SK-N-SH (cell line): ENCODE measurements at regions not wholly inside any gene's neighbourhood (a gene's known extent, or its start where the extent isn't known, plus 50 kb on each side); places are given as distances from the start of the nearest gene placed in this dataset.

Experiments used
- CTCF ChIA-PET: fragments of 300-600, 350-600 bp; formaldehyde crosslinking; extraction: SDS; loops from one replicate; lab custom pipeline; 2021; lab: Yijun Ruan, JAX
- POLR2A ChIA-PET: fragments of 350-600 bp; sonication (Branson Sonifier 250); formaldehyde crosslinking; extraction: SDS; loops from one replicate; lab custom pipeline; 2020; ENCODE audit warnings: antibody characterized with exemption, inconsistent platforms; lab: Yijun Ruan, JAX
- DNase-seq: peaks from one replicate; pipeline ENCODE4 v3.0.0; 2012
- H2AFZ ChIP-seq: fragments of 200-600 bp; sonication (generic); 2 replicates; pipeline ENCODE4 v1.8.1; 2016; ENCODE audit warnings: antibody characterized with exemption, mild to moderate bottlenecking, low read depth
- H3F3A ChIP-seq: fragments of 200-600 bp; sonication (generic); replicated peaks from 2 replicates; pipeline ENCODE3; 2016; ENCODE audit warnings: antibody characterized with exemption, mild to moderate bottlenecking; ENCODE audit not compliant: insufficient read depth
- H3K27ac ChIP-seq, 2 experiments: fragments of 200-500 bp in 1 of 2; fragments of 200-600 bp in 1 of 2; sonication (Bioruptor generic) in 1 of 2; sonication (generic), shearing (Covaris generic) in 1 of 2; 2 replicates each; pipeline versions ENCODE4 v1.5.1 to v1.6.1; 2014 to 2016; ENCODE audit warnings: low read depth in 2 of 2, inconsistent platforms in 1 of 2, low read length in 1 of 2, mild to moderate bottlenecking in 1 of 2, mixed read lengths in 1 of 2
- H3K27me3 ChIP-seq: fragments of 200-600 bp; sonication (generic), shearing (Covaris generic); 2 replicates; pipeline ENCODE4 v1.6.1; 2016; ENCODE audit warnings: mixed run types; ENCODE audit not compliant: insufficient read depth
- H3K36me3 ChIP-seq, 2 experiments: fragments of 200-500 bp in 1 of 2; fragments of 200-600 bp in 1 of 2; sonication (Bioruptor generic) in 1 of 2; sonication (generic) in 1 of 2; replicated peaks in 1 of 2; 2 replicates each; pipeline versions ENCODE3 to v1.5.1; 2014 to 2016; ENCODE audit warnings: low read length in 1 of 2, mild to moderate bottlenecking in 1 of 2; ENCODE audit not compliant: insufficient read depth in 2 of 2, control insufficient read depth in 1 of 2
- H3K4me1 ChIP-seq, 2 experiments: fragments of 200-500 bp in 1 of 2; fragments of 200-600 bp in 1 of 2; sonication (Bioruptor generic) in 1 of 2; sonication (generic), shearing (Covaris generic) in 1 of 2; 2 replicates each; pipeline versions ENCODE4 v1.5.1 to v1.6.1; 2014 to 2016; ENCODE audit warnings: low read depth in 1 of 2, low read length in 1 of 2, mixed run types in 1 of 2; ENCODE audit not compliant: insufficient read depth in 2 of 2, control insufficient read depth in 1 of 2
- H3K4me2 ChIP-seq: fragments of 200-600 bp; sonication (generic), shearing (Covaris generic); 2 replicates; pipeline ENCODE4 v1.6.1; 2017; ENCODE audit warnings: mixed run types
- H3K4me3 ChIP-seq, 2 experiments: fragments of 200-500 bp in 1 of 2; fragments of 200-600 bp in 1 of 2; sonication (Bioruptor generic) in 1 of 2; sonication (generic), shearing (Covaris generic) in 1 of 2; 2 replicates each; pipeline versions ENCODE4 v1.5.1 to v1.8.1; 2014 to 2016; ENCODE audit warnings: low read depth in 2 of 2, inconsistent platforms in 1 of 2, low read length in 1 of 2, mild to moderate bottlenecking in 1 of 2, mixed read lengths in 1 of 2, moderate library complexity in 1 of 2
- H3K79me2 ChIP-seq: fragments of 200-600 bp; sonication (generic); 2 replicates; pipeline ENCODE4 v1.8.1; 2017; ENCODE audit warnings: mild to moderate bottlenecking; ENCODE audit not compliant: insufficient read depth
- H3K9ac ChIP-seq: fragments of 200-600 bp; sonication (generic); 2 replicates; pipeline ENCODE4 v1.6.1; 2017; ENCODE audit warnings: mixed run types
- H3K9me2 ChIP-seq: fragments of 200-600 bp; sonication (generic); 2 replicates; pipeline ENCODE4 v1.6.1; 2017; ENCODE audit warnings: mixed run types
- H3K9me3 ChIP-seq: fragments of 200-600 bp; sonication (generic); 2 replicates; pipeline ENCODE4 v1.6.1; 2017; ENCODE audit warnings: mixed run types, mild to moderate bottlenecking, moderate library complexity
- H4K20me1 ChIP-seq: fragments of 200-600 bp; sonication (generic); 2 replicates; pipeline ENCODE4 v1.6.1; 2017; ENCODE audit warnings: mild to moderate bottlenecking, mixed run types; ENCODE audit not compliant: insufficient read depth
- CHD2 ChIP-seq: fragments of 150-350 bp; IDR thresholded peaks from 2 replicates; pipeline ENCODE4 v1.6.1; 2018; ENCODE audit warnings: low read length; ENCODE audit not compliant: partially characterized antibody
- CTCF ChIP-seq: fragments of 200-600 bp; sonication (generic); IDR thresholded peaks from 2 replicates; pipeline ENCODE4 v1.6.1; 2017; ENCODE audit warnings: antibody characterized with exemption, mild to moderate bottlenecking, moderate library complexity
- EP300 ChIP-seq, 2 experiments: IDR thresholded peaks; 2 replicates each; pipeline versions ENCODE4 v1.4.0 to v1.6.1; 2012; ENCODE audit warnings: borderline replicate concordance in 1 of 2, low read depth in 1 of 2, low read length in 1 of 2
- FOXM1 ChIP-seq: IDR thresholded peaks from 2 replicates; pipeline ENCODE4 v1.4.0; 2012; ENCODE audit warnings: low read depth, mild to moderate bottlenecking
- GABPA ChIP-seq: IDR thresholded peaks from 2 replicates; pipeline ENCODE4 v1.4.0; 2012; ENCODE audit warnings: low read depth, mild to moderate bottlenecking
- IRF3 ChIP-seq: fragments of 150-350 bp; IDR thresholded peaks from 2 replicates; pipeline ENCODE4 v1.6.1; 2016; ENCODE audit warnings: mild to moderate bottlenecking, low read depth, low read length
- MAX ChIP-seq: IDR thresholded peaks from 2 replicates; pipeline ENCODE4 v1.4.0; 2012; ENCODE audit warnings: low read depth
- MEF2A ChIP-seq: IDR thresholded peaks from 2 replicates; pipeline ENCODE4 v1.4.0; 2012; ENCODE audit warnings: low read depth, borderline replicate concordance
- MXI1 ChIP-seq: IDR thresholded peaks from 2 replicates; pipeline ENCODE4 v1.6.1; 2012; ENCODE audit warnings: mild to moderate bottlenecking, low read depth, low read length, improper control_type of control experiment
- NRF1 ChIP-seq: IDR thresholded peaks from 2 replicates; pipeline ENCODE4 v1.6.1; 2012; ENCODE audit warnings: low read depth, mild to moderate bottlenecking, low read length
- PBX3 ChIP-seq: IDR thresholded peaks from 2 replicates; pipeline ENCODE4; 2012
- RAD21 ChIP-seq: IDR thresholded peaks from 2 replicates; pipeline ENCODE4 v1.6.1; 2012; ENCODE audit warnings: mild to moderate bottlenecking, low read length
- RFX5 ChIP-seq: IDR thresholded peaks from 2 replicates; pipeline ENCODE4 v1.6.1; 2012; ENCODE audit warnings: mild to moderate bottlenecking, improper control_type of control experiment, low read length
- TAF1 ChIP-seq: IDR thresholded peaks from 2 replicates; pipeline ENCODE4 v1.6.1; 2012; ENCODE audit warnings: low read depth, mild to moderate bottlenecking, low read length, moderate library complexity, borderline replicate concordance
- TCF12 ChIP-seq: IDR thresholded peaks from 2 replicates; pipeline ENCODE4 v1.4.0; 2012
- TEAD4 ChIP-seq: IDR thresholded peaks from 2 replicates; pipeline ENCODE4 v1.4.0; 2012; ENCODE audit warnings: mild to moderate bottlenecking, borderline replicate concordance; ENCODE audit not compliant: insufficient read depth
- USF1 ChIP-seq: IDR thresholded peaks from 2 replicates; pipeline ENCODE4 v1.4.0; 2012; ENCODE audit warnings: low read depth, borderline replicate concordance
- USF2 ChIP-seq: fragments of 150-350 bp; IDR thresholded peaks from 2 replicates; pipeline ENCODE4 v1.6.1; 2017; ENCODE audit warnings: antibody characterized with exemption, low read length, low read depth, borderline replicate concordance
- WGBS: methylation state at CpG from one replicate; pipeline ENCODE4 v1.1.6; 2017; ENCODE audit warnings: low lambda C conversion rate; 5-methylcytosine and 5-hydroxymethylcytosine counted together
- TF ChIP-seq, protein P1 (sequence below): IDR thresholded peaks from 2 replicates; pipeline ENCODE4 v1.4.0; 2012; ENCODE audit warnings: low read depth, borderline replicate concordance

DNA sequence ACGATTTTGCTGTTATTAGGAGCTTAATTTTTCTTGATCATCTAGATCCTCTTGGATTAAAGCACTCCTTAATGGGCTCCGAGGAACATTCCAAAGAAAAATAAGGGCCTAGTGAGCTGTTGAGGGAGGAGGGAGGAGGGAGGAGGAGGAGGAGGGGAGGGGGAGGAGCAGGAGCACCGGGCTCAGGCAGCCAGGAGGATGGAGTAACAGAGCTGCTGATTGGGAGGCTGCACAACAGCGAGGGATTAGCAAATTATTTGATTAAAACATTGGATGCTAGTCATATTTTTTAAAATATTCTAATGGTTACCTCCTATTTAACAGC lies 302.1 kb upstream of the RRP15 start:
- H3K4me1 ChIP-seq, result peaks cover 0 to 2% of the 10 kb centered on the region in 2 experiments; a peak in 2 of 4 replicates
- no peaks in the 10 kb centered on the region for H3K79me2 ChIP-seq
- no peak overlapping the region for H2AFZ ChIP-seq
- DNase-seq, result no peak
- H3F3A ChIP-seq, result no peaks in the 10 kb centered on the region
- no peak overlapping the region for H3K27ac ChIP-seq
- no peak overlapping the region for H3K9ac ChIP-seq
- H3K4me3 ChIP-seq, result no peak overlapping the region
- WGBS, result 50% methylated on average over 4 of the region's 4 CpGs
- CTCF ChIA-PET, result no interaction called here
- H3K9me2 ChIP-seq, result no peaks in the 10 kb centered on the region
- H4K20me1 ChIP-seq, result no peaks in the 10 kb centered on the region
- POLR2A ChIA-PET, result no interaction called here
- no peaks in the 10 kb centered on the region for H3K36me3 ChIP-seq
- H3K4me2 ChIP-seq, result no peak overlapping the region
- no peaks in the 10 kb centered on the region for H3K9me3 ChIP-seq
- no peak for TF ChIP-seq CHD2
- no peak for TF ChIP-seq MEF2A
- TF ChIP-seq NRF1, result no peak
- no peak for TF ChIP-seq PBX3
- no peak for TF ChIP-seq GABPA
- no peak for TF ChIP-seq RFX5
- TF ChIP-seq RAD21, result no peak
- TF ChIP-seq TEAD4, result no peak
- TF ChIP-seq FOXM1, result no peak
- TF ChIP-seq TCF12, result no peak
- TF ChIP-seq USF1, result no peak
- TF ChIP-seq MAX, result no peak
- TF ChIP-seq EP300 (IDR thresholded peaks at IDR 0.05; ENCODE audit: borderline replicate concordance in 1 of 2, low read depth in 1 of 2, low read length in 1 of 2), result no peak
- TF ChIP-seq, all 33 proteins: peak for 0
- H3K27me3 ChIP-seq, result no peaks in the 10 kb centered on the region

GRCh38 chr1:217985641-217986040 lies 299.5 kb upstream of the RRP15 start:
- Histone ChIP-seq H3K9ac (no peak overlapping the region), H4K20me1 (no peaks in the 10 kb centered on the region), H3K27me3 (no peaks in the 10 kb centered on the region), H3K36me3 (no peaks in the 10 kb centered on the region), H3K27ac (no peak overlapping the region), H3K79me2 (no peaks in the 10 kb centered on the region), H3K4me2 (no peak overlapping the region), H3K9me3 (no peaks in the 10 kb centered on the region), H3K4me3 (no peak overlapping the region), H3K4me1 (peaks cover 0 to 2% of the 10 kb centered on the region in 2 experiments; a peak in 2 of 4 replicates), H3K9me2 (no peaks in the 10 kb centered on the region), H3F3A (no peaks in the 10 kb centered on the region), H2AFZ (no peak overlapping the region)
- no peak for DNase-seq
- CTCF ChIA-PET, result no interaction called here
- 64% methylated on average over 1 of the region's 1 CpG for WGBS
- POLR2A ChIA-PET, result no interaction called here
- TF ChIP-seq TEAD4 (no peak), IRF3 (no peak), MXI1 (no peak), CTCF (no peak), NRF1 (no peak), CHD2 (no peak), TAF1 (no peak), USF2 (no peak), PBX3 (no peak), MEF2A (no peak)
- TF ChIP-seq, protein P1, sequence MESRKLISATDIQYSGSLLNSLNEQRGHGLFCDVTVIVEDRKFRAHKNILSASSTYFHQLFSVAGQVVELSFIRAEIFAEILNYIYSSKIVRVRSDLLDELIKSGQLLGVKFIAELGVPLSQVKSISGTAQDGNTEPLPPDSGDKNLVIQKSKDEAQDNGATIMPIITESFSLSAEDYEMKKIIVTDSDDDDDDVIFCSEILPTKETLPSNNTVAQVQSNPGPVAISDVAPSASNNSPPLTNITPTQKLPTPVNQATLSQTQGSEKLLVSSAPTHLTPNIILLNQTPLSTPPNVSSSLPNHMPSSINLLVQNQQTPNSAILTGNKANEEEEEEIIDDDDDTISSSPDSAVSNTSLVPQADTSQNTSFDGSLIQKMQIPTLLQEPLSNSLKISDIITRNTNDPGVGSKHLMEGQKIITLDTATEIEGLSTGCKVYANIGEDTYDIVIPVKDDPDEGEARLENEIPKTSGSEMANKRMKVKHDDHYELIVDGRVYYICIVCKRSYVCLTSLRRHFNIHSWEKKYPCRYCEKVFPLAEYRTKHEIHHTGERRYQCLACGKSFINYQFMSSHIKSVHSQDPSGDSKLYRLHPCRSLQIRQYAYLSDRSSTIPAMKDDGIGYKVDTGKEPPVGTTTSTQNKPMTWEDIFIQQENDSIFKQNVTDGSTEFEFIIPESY, result no peak
